IMR-90 (cell line): ENCODE measurements at regions not wholly inside any gene's neighbourhood (a gene's known extent, or its start where the extent isn't known, plus 50 kb on each side); places are given as distances from the start of the nearest gene placed in this dataset.
A peak's percentile ranks its signal among the peaks of the same experiment; 100 is the strongest.

Experiments
- ATAC-seq: fragments of 200-7000 bp; cut with Tn5 transposase; 2 replicates; pipeline ENCODE4 v1.9.1; 2020; ENCODE audit warnings: low read depth, mild to moderate bottlenecking, moderate library complexity
- BruUV-seq: library from RNA; stranded (reverse); fragments of 400-500 nt; replicated peaks from 2 replicates; lab custom pipeline; 2021; lab: Mats Ljungman, UMichigan
- CTCF ChIA-PET: fragments of 300-600 bp; formaldehyde crosslinking; extraction: SDS; loops from one replicate; lab custom pipeline; 2021; ENCODE audit warnings: antibody characterized with exemption; lab: Yijun Ruan, JAX
- POLR2A ChIA-PET: fragments of 300-600 bp; sonication (Branson Sonifier 250); formaldehyde crosslinking; loops from one replicate; lab custom pipeline; 2022; ENCODE audit warnings: antibody characterized with exemption; ENCODE audit not compliant: unreplicated experiment; lab: Charles Lee
- DNase-seq: peaks from one replicate; pipeline ENCODE4 v3.0.0; 2013
- H2AFZ ChIP-seq: replicated peaks from 2 replicates; pipeline ENCODE3; 2013; ENCODE audit warnings: low read length, mild to moderate bottlenecking; ENCODE audit not compliant: poor library complexity
- H2AK5ac ChIP-seq: 2 replicates; pipeline ENCODE4 v1.6.1; 2013; ENCODE audit warnings: low read depth, low read length, inconsistent platforms
- H2AK9ac ChIP-seq: replicated peaks from 2 replicates; pipeline ENCODE3; 2013; ENCODE audit warnings: mild to moderate bottlenecking, low read depth, low read length, moderate library complexity; ENCODE audit not compliant: poor library complexity
- H2BK120ac ChIP-seq: 2 replicates; pipeline ENCODE4 v1.6.1; 2013; ENCODE audit warnings: low read depth, low read length, inconsistent platforms
- H2BK15ac ChIP-seq: 3 replicates; pipeline ENCODE4 v1.6.1; 2013; ENCODE audit warnings: low read depth, low read length, inconsistent platforms
- H2BK20ac ChIP-seq: 2 replicates; pipeline ENCODE4 v1.6.1; 2013; ENCODE audit warnings: low read depth, mild to moderate bottlenecking, inconsistent platforms, low read length, moderate library complexity
- H2BK5ac ChIP-seq: 2 replicates; pipeline ENCODE4 v1.6.1; 2013; ENCODE audit warnings: mild to moderate bottlenecking, low read depth, low read length, inconsistent platforms; ENCODE audit not compliant: poor library complexity, severe bottlenecking
- H3K14ac ChIP-seq: replicated peaks from 2 replicates; pipeline ENCODE4 v1.6.1; 2013; ENCODE audit warnings: low read depth, low read length, inconsistent platforms
- H3K18ac ChIP-seq: 2 replicates; pipeline ENCODE4 v1.6.1; 2013; ENCODE audit warnings: low read depth, low read length, control low read depth
- H3K23ac ChIP-seq: 2 replicates; pipeline ENCODE4 v1.6.1; 2013; ENCODE audit warnings: low read depth, low read length, inconsistent platforms
- H3K27ac ChIP-seq: 2 replicates; pipeline ENCODE4 v1.5.1; 2013; ENCODE audit warnings: mild to moderate bottlenecking, control low read depth, low read length; ENCODE audit not compliant: insufficient read depth
- H3K27me3 ChIP-seq: 2 replicates; pipeline ENCODE4 v1.6.1; 2013; ENCODE audit warnings: low read length; ENCODE audit not compliant: control insufficient read depth, insufficient read depth
- H3K36me3 ChIP-seq: 2 replicates; pipeline ENCODE4 v1.6.1; 2013; ENCODE audit warnings: low read length, mixed read lengths; ENCODE audit not compliant: control insufficient read depth, insufficient read depth
- H3K4ac ChIP-seq: 2 replicates; pipeline ENCODE4 v1.6.1; 2013; ENCODE audit warnings: low read depth, low read length, inconsistent platforms
- H3K4me1 ChIP-seq: 2 replicates; pipeline ENCODE4 v1.6.1; 2013; ENCODE audit warnings: low read length, mixed read lengths; ENCODE audit not compliant: control insufficient read depth, insufficient read depth
- H3K4me2 ChIP-seq: 2 replicates; pipeline ENCODE4 v1.6.1; 2013; ENCODE audit warnings: low read depth, mild to moderate bottlenecking, control low read depth, low read length, moderate library complexity
- H3K4me3 ChIP-seq: 2 replicates; pipeline ENCODE4 v1.5.1; 2013; ENCODE audit warnings: low read depth, mild to moderate bottlenecking, control low read depth, low read length, moderate library complexity; ENCODE audit not compliant: insufficient read depth
- H3K56ac ChIP-seq: 2 replicates; pipeline ENCODE4 v1.6.1; 2013; ENCODE audit warnings: low read length, inconsistent platforms; ENCODE audit not compliant: insufficient read depth; ENCODE audit errors: extremely low read depth
- H3K79me1 ChIP-seq, 2 experiments: 2 replicates each; pipeline ENCODE4 v1.6.1; 2013; ENCODE audit warnings: low read length in 2 of 2, inconsistent platforms in 1 of 2, low read depth in 1 of 2
- H3K9ac ChIP-seq: 2 replicates; pipeline ENCODE4 v1.6.1; 2013; ENCODE audit warnings: low read depth, low read length, control low read depth
- H3K9me1 ChIP-seq: 2 replicates; pipeline ENCODE4 v1.6.1; 2013; ENCODE audit warnings: low read length, inconsistent platforms; ENCODE audit not compliant: insufficient read depth
- H3K9me3 ChIP-seq: 2 replicates; pipeline ENCODE4 v1.6.1; 2013; ENCODE audit warnings: low read length; ENCODE audit not compliant: control insufficient read depth, insufficient read depth
- H4K20me1 ChIP-seq: 2 replicates; pipeline ENCODE4 v1.6.1; 2013; ENCODE audit warnings: low read length, inconsistent platforms; ENCODE audit not compliant: insufficient read depth
- H4K5ac ChIP-seq: 2 replicates; pipeline ENCODE4 v1.6.1; 2013; ENCODE audit warnings: mild to moderate bottlenecking, low read depth, low read length, control low read depth
- H4K8ac ChIP-seq, 2 experiments: 2 replicates each; pipeline ENCODE4 v1.6.1; 2013; ENCODE audit warnings: low read depth in 2 of 2, low read length in 2 of 2, control low read depth in 1 of 2, inconsistent platforms in 1 of 2
- H4K91ac ChIP-seq: 2 replicates; pipeline ENCODE4 v1.6.1; 2013; ENCODE audit warnings: low read depth, low read length, inconsistent platforms; ENCODE audit not compliant: insufficient read depth
- BHLHE40 ChIP-seq: fragments of 150-350 bp; IDR thresholded peaks from 2 replicates; pipeline ENCODE4 v1.6.1; 2016; ENCODE audit warnings: mild to moderate bottlenecking, low read depth, low read length
- CEBPB ChIP-seq: IDR thresholded peaks from 2 replicates; pipeline ENCODE4 v1.6.1; 2012; ENCODE audit warnings: low read depth, low read length, improper control_type of control experiment
- FOS ChIP-seq: fragments of 150-350 bp; IDR thresholded peaks from 2 replicates; pipeline ENCODE4 v1.6.1; 2016; ENCODE audit warnings: low read depth, low read length
- MAZ ChIP-seq: IDR thresholded peaks from 2 replicates; pipeline ENCODE4 v1.6.1; 2012; ENCODE audit warnings: low read depth, mild to moderate bottlenecking, low read length, improper control_type of control experiment, moderate library complexity, borderline replicate concordance
- RCOR1 ChIP-seq: IDR thresholded peaks from 2 replicates; pipeline ENCODE4 v1.6.1; 2012; ENCODE audit warnings: mild to moderate bottlenecking, low read length, improper control_type of control experiment; ENCODE audit not compliant: insufficient replicate concordance
- USF2 ChIP-seq: fragments of 150-350 bp; IDR thresholded peaks from 2 replicates; pipeline ENCODE4 v1.6.1; 2017; ENCODE audit warnings: mild to moderate bottlenecking, antibody characterized with exemption, low read length, low read depth
- WGBS, 2 experiments: methylation state at CpG; one replicate each; pipeline versions ENCODE4 v1.1.5 to v1.1.7; 2013; ENCODE audit warnings: missing lambda C conversion rate in 2 of 2; ENCODE audit not compliant: insufficient read length in 1 of 2; ENCODE audit errors: extremely low coverage in 2 of 2; 5-methylcytosine and 5-hydroxymethylcytosine counted together
- dilution Hi-C: fragments of 300-500 bp; cut with HindIII; formaldehyde crosslinking; loops from one replicate; pipeline ENCODE4 v1.14.3; 2018; ENCODE audit warnings: low sequenced_read_pairs; ENCODE audit not compliant: unreplicated experiment
- in situ Hi-C: fragments of 300-500 bp; cut with MboI; formaldehyde crosslinking; loops from 3 replicates; pipeline ENCODE4 v1.14.3; 2019; ENCODE audit warnings: low sequenced_read_pairs, inconsistent platforms, mixed read lengths
- intact Hi-C: fragments of 100-400 bp; cut with micrococcal nuclease; formaldehyde crosslinking; loops from 2 replicates; pipeline ENCODE4 v1.10.0; 2022
- TF ChIP-seq, protein P1 (sequence below): fragments of 150-350 bp; IDR thresholded peaks from 2 replicates; pipeline ENCODE4 v1.6.1; 2016; ENCODE audit warnings: low read depth, mild to moderate bottlenecking, low read length, moderate library complexity, borderline replicate concordance

DNA sequence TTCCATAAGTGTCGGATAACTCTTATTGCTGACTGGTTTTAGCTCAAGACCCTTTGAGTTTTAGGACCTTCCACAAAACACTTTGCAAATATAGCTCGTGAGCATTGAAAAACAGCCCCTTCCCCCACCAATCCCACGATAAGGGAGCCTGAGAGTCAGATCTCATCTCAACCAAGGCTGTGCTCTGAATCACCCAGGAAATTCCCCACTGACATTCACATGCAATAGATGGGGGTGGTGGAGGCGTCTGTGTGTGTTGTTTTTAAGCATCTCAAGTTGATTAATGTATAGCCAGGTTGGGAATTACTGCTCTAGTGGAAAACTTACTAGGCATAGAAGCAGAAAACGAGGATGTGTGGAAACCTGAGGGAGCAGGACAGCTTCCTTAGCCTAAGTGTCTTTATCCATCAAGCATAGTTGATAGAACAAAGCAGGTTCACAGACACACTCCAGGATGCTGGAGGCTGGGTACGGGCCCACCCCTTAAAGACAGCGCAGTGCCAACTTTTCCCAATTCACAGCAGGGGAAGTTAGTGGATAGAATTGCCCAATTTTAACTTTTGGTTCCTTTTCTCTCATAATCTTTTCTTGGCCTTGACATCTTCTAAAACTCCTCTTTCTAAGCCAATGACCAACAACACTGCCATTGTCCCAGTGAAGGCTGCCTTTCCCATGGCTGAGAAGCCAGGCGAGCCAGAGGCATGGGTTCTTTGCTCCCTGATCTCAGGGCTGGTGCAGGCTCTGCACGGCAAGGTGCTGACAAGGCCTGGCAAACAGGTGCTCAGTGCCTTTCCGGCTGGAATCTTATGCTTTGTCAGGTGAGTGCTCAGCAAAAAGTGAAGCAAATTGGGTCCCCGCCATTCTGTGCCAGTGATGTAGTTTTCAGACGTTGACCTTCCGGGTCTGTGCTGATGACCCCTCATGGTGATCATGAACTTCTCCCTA is 98.5 kb upstream of the INSIG1 start:
- H4K20me1 ChIP-seq: no peaks in the 10 kb centered on the region
- ATAC-seq (peak; percentile 70), DNase-seq (peak; percentile 88)
- WGBS, 2 experiments: 67% methylated on average over 7 of the region's 13 CpGs; no CpG with 5 or more reads in 1 of the 2 experiments
- no peak overlapping the region for H3K18ac ChIP-seq
- H2BK5ac ChIP-seq: peak overlapping the region; percentile 15
- TF ChIP-seq MAZ (no peak), CEBPB (peak; percentile 69), BHLHE40 (peak; percentile 31; the same call in 1 of the 2 replicates), RCOR1 (no peak), FOS (peak; percentile 74), USF2 (no peak)
- TF ChIP-seq, protein P1, sequence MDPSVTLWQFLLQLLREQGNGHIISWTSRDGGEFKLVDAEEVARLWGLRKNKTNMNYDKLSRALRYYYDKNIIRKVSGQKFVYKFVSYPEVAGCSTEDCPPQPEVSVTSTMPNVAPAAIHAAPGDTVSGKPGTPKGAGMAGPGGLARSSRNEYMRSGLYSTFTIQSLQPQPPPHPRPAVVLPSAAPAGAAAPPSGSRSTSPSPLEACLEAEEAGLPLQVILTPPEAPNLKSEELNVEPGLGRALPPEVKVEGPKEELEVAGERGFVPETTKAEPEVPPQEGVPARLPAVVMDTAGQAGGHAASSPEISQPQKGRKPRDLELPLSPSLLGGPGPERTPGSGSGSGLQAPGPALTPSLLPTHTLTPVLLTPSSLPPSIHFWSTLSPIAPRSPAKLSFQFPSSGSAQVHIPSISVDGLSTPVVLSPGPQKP: no peak
- H2BK15ac ChIP-seq: 0 out of 3 replicates have a peak overlapping the region, but pooled peaks have one; percentile 60
- H3K4ac ChIP-seq: peak overlapping the region; percentile 74
- H3K9me1 ChIP-seq: peaks cover 8% of the 10 kb centered on the region
- H3K14ac ChIP-seq: peak overlapping the region; percentile 14; the same call in 1 of the 2 replicates
- peak overlapping the region; percentile 72 for H2AFZ ChIP-seq
- H2BK20ac ChIP-seq: peak overlapping the region; percentile 81; the same call in 1 of the 2 replicates
- H2AK9ac ChIP-seq: no peak overlapping the region
- H3K4me1 ChIP-seq: no peaks in the 10 kb centered on the region; the same call in 1 of the 2 replicates
- H3K79me1 ChIP-seq: no peaks in the 10 kb centered on the region
- H2BK120ac ChIP-seq: peak overlapping the region; percentile 73
- H2AK5ac ChIP-seq: peak overlapping the region; percentile 89
- H4K91ac ChIP-seq: peak overlapping the region; percentile 36
- H3K23ac ChIP-seq: peak overlapping the region; percentile 5; the same call in 1 of the 2 replicates
- no peak overlapping the region for H3K4me3 ChIP-seq
- H3K27me3 ChIP-seq: no peaks in the 10 kb centered on the region
- no peak overlapping the region for H3K56ac ChIP-seq
- no TSS peak for BruUV-seq
- peaks cover 4% of the 10 kb centered on the region for H3K9me3 ChIP-seq
- no peak overlapping the region for H4K5ac ChIP-seq
- H3K27ac ChIP-seq: no peak overlapping the region; the same call in 1 of the 2 replicates
- H3K4me2 ChIP-seq: no peak overlapping the region
- peak overlapping the region in 1 of 2 experiments; percentile 60; a peak in 1 of 4 replicates for H4K8ac ChIP-seq
- intact Hi-C loops: no loop called here
- in situ Hi-C loops: loop anchor here (10.0 kb wide), 1 partner anchor 146 kb away; no protein-coding TSS in a partner anchor
- H3K36me3 ChIP-seq: no peaks in the 10 kb centered on the region
- no peak overlapping the region for H3K9ac ChIP-seq
- ChIA-PET POLR2A (no interaction called here), CTCF (no interaction called here)
- dilution Hi-C loops: no loop called here
